GM23248 (cell line): ENCODE measurements at regions not wholly inside any gene's neighbourhood (a gene's known extent, or its start where the extent isn't known, plus 50 kb on each side); places are given as distances from the start of the nearest gene placed in this dataset.

Source experiments
- EZH2 ChIP-seq: fragments of 200-600 bp; sonication (generic); IDR thresholded peaks from 2 replicates; pipeline ENCODE4 v1.6.1; 2018; ENCODE audit warnings: antibody characterized with exemption, mild to moderate bottlenecking; ENCODE audit not compliant: insufficient read depth, poor library complexity, severe bottlenecking
- EZH2phosphoT487 ChIP-seq: fragments of 200-600 bp; sonication (generic); IDR thresholded peaks from 2 replicates; pipeline ENCODE4 v1.6.1; 2018; ENCODE audit warnings: antibody characterized with exemption, moderate library complexity, mild to moderate bottlenecking, low read depth; ENCODE audit not compliant: insufficient read depth

- TF ChIP-seq EZH2phosphoT487 (no peak), EZH2 (no peak)
Measured at GRCh38 chr2:126986631-126987187, 88.0 kb downstream of the TEX51 start.
